ENCODE measurements at regions not wholly inside any gene's neighbourhood (a gene's known extent, or its start where the extent isn't known, plus 50 kb on each side); places are given as distances from the start of the nearest gene placed in this dataset.

DNA sequence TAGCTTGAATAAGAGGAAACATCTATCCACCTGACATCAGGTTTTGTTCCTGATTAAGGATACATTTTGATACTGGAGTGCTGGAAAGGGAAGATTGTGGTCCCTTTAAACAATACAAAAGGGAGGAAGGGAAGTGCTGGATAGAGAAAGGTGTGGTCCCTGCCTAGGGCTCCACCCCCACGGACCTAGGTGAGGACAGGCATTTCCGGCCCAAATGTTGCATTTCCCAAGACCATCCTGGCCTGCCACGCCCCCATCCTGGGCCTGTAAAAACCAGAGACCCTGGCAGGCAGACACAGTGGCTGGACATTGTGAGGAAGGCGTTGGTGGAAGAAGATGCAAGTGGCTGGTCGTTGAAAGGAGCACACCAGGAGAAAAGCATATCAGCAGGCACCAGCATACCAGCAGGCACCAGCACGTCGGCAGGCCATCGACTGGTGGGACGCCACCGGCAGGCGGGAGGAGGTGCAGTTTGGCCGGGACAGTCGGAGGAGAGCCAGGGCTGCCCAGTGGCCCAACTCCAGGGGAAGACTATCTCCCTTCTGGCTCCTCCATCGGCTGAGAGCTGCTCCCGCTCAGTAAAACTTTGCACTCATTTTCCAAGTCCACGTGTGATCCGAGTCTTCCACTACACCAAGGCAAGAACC is 53.2 kb upstream of the AMN1 start:
- no peak overlapping the region for H3K56ac ChIP-seq (ENCODE audit: insufficient read length, low read depth, low read length)
- Mint-ChIP-seq H3K4me3 (no peak overlapping the region), H3K4me1 (peaks cover 5 to 9% of the 10 kb centered on the region in 2 experiments), H3K9me3 (no peaks in the 10 kb centered on the region), H3K36me3 (ENCODE audit: insufficient read depth in 1 of 3, low read depth in 3 of 3) (no peaks in the 10 kb centered on the region), H3K27ac (no peak overlapping the region; a peak in 1 of 7 replicates), H3K27me3 (ENCODE audit: low read depth) (no peaks in the 10 kb centered on the region; the same call in 1 of the 2 replicates)
- no peak overlapping the region for H3K4me2 ChIP-seq (ENCODE audit: insufficient read depth, insufficient read length, low read length)
- no peak overlapping the region for H3K14ac ChIP-seq (ENCODE audit: insufficient read depth, low read length)
- H2BK20ac ChIP-seq (ENCODE audit: low read depth, low read length, poor library complexity, severe bottlenecking), result no peak overlapping the region
- TF ChIP-seq, protein P1, sequence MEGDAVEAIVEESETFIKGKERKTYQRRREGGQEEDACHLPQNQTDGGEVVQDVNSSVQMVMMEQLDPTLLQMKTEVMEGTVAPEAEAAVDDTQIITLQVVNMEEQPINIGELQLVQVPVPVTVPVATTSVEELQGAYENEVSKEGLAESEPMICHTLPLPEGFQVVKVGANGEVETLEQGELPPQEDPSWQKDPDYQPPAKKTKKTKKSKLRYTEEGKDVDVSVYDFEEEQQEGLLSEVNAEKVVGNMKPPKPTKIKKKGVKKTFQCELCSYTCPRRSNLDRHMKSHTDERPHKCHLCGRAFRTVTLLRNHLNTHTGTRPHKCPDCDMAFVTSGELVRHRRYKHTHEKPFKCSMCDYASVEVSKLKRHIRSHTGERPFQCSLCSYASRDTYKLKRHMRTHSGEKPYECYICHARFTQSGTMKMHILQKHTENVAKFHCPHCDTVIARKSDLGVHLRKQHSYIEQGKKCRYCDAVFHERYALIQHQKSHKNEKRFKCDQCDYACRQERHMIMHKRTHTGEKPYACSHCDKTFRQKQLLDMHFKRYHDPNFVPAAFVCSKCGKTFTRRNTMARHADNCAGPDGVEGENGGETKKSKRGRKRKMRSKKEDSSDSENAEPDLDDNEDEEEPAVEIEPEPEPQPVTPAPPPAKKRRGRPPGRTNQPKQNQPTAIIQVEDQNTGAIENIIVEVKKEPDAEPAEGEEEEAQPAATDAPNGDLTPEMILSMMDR (conservative IDR thresholded peaks at IDR 0.05), result no peak
- no peak overlapping the region for H4K91ac ChIP-seq (ENCODE audit: insufficient read length, low read depth, low read length)
- H3K79me2 ChIP-seq (ENCODE audit: insufficient read depth, low read length), result no peaks in the 10 kb centered on the region
- no peak overlapping the region for H2BK15ac ChIP-seq (ENCODE audit: low read depth, low read length)
- no peak overlapping the region for H3K23ac ChIP-seq (ENCODE audit: insufficient read length, low read depth, low read length)
- no peak overlapping the region for H4K5ac ChIP-seq (ENCODE audit: insufficient read length, low read depth, low read length)
- no peak overlapping the region for H3K9ac ChIP-seq (ENCODE audit: extremely low read depth, insufficient read length, low read length)
- H3K27me3 ChIP-seq (ENCODE audit: insufficient read depth, low read length), result no peaks in the 10 kb centered on the region
- no peak overlapping the region for H2BK5ac ChIP-seq (ENCODE audit: insufficient read length, low read length)
- H3K23me2 ChIP-seq (ENCODE audit: insufficient read length, low read depth, low read length, poor library complexity, severe bottlenecking), result no peaks in the 10 kb centered on the region
- no peak overlapping the region for H3T11ph ChIP-seq (ENCODE audit: low read length)
- H2AFZ ChIP-seq (ENCODE audit: low read length), result no peak overlapping the region
- H3K9me3 ChIP-seq (ENCODE audit: control insufficient read depth, low read depth, low read length), result no peaks in the 10 kb centered on the region
- H4K8ac ChIP-seq (replicated peaks; ENCODE audit: insufficient read length, low read depth, low read length), result no peak overlapping the region
- H2BK12ac ChIP-seq (ENCODE audit: insufficient read length, low read depth, low read length), result no peak overlapping the region
- H2BK120ac ChIP-seq (ENCODE audit: low read depth, low read length, poor library complexity, severe bottlenecking), result no peak overlapping the region
- H3K79me1 ChIP-seq (ENCODE audit: insufficient read depth, low read depth, low read length, poor library complexity, severe bottlenecking), result no peaks in the 10 kb centered on the region
- H3K4ac ChIP-seq (ENCODE audit: low read depth, low read length), result no peak overlapping the region
- no peak overlapping the region for H3K27ac ChIP-seq (ENCODE audit: insufficient read length, low read depth, low read length)
- H4K20me1 ChIP-seq (ENCODE audit: control insufficient read depth, insufficient read depth, insufficient read length), result no peaks in the 10 kb centered on the region
- H3K18ac ChIP-seq (ENCODE audit: insufficient read length, low read depth, low read length), result no peak overlapping the region
- no peaks in the 10 kb centered on the region for H3K4me1 ChIP-seq (ENCODE audit: insufficient read depth, low read length)
- peak; percentile 52 for DNase-seq
- H2AK5ac ChIP-seq (ENCODE audit: insufficient read length, low read length), result no peak overlapping the region
- WGBS (ENCODE audit: extremely low coverage, insufficient read length, low lambda C conversion rate), result no CpG with 5 or more reads among the region's 17 CpGs
